MM.1S (cell line): ENCODE measurements at regions not wholly inside any gene's neighbourhood (a gene's known extent, or its start where the extent isn't known, plus 50 kb on each side); places are given as distances from the start of the nearest gene placed in this dataset.
"Not testable (repeated sequence)": the region's sequence is repeated elsewhere in the genome, so short reads cannot be mapped to it uniquely, and the experiment has no call there.

ENCODE experiments used
- DNase-seq: peaks from one replicate; pipeline ENCODE4 v3.0.0-alpha.2; 2015
- H2AFZ ChIP-seq: fragments of 300-600 bp; sonication (generic); 2 replicates; pipeline ENCODE4 v1.6.0; 2016; ENCODE audit warnings: antibody characterized with exemption, low read length
- H3F3A ChIP-seq: fragments of 300-600 bp; sonication (generic); 2 replicates; pipeline ENCODE4 v1.6.1; 2016; ENCODE audit warnings: mild to moderate bottlenecking, antibody characterized with exemption, low read length, moderate library complexity, mixed read lengths; ENCODE audit not compliant: insufficient read depth
- H3K27ac ChIP-seq: fragments of 300-600 bp; sonication (generic); 2 replicates; pipeline ENCODE4 v1.5.1; 2016; ENCODE audit warnings: mild to moderate bottlenecking, low read length
- H3K27me3 ChIP-seq: fragments of 300-600 bp; sonication (generic); replicated peaks from 2 replicates; pipeline ENCODE4 v1.6.0; 2016; ENCODE audit warnings: low read length; ENCODE audit not compliant: insufficient read depth
- H3K36me3 ChIP-seq: fragments of 300-600 bp; sonication (generic); replicated peaks from 2 replicates; pipeline ENCODE4 v1.6.1; 2016; ENCODE audit warnings: mild to moderate bottlenecking, low read length, mixed read lengths; ENCODE audit not compliant: insufficient read depth
- H3K4me1 ChIP-seq: fragments of 300-600 bp; sonication (generic); 2 replicates; pipeline ENCODE4 v1.6.1; 2016; ENCODE audit warnings: low read length, mixed read lengths
- H3K4me2 ChIP-seq: fragments of 300-600 bp; sonication (generic); 2 replicates; pipeline ENCODE4 v1.6.0; 2016; ENCODE audit warnings: low read depth, low read length
- H3K4me3 ChIP-seq: fragments of 300-600 bp; sonication (generic); 2 replicates; pipeline ENCODE4 v1.5.1; 2016; ENCODE audit warnings: low read length, mixed read lengths
- H3K79me2 ChIP-seq: fragments of 300-600 bp; sonication (generic); 2 replicates; pipeline ENCODE4 v1.6.1; 2016; ENCODE audit warnings: mixed run types, low read length, mixed read lengths
- H3K9ac ChIP-seq: fragments of 300-600 bp; sonication (generic); 2 replicates; pipeline ENCODE4 v1.6.1; 2016; ENCODE audit warnings: low read length, mixed read lengths
- H3K9me2 ChIP-seq: fragments of 300-600 bp; sonication (generic); replicated peaks from 2 replicates; pipeline ENCODE4 v1.6.1; 2016; ENCODE audit warnings: mild to moderate bottlenecking, low read length, mixed read lengths; ENCODE audit not compliant: insufficient read depth
- H3K9me3 ChIP-seq: fragments of 300-600 bp; sonication (generic); replicated peaks from 2 replicates; pipeline ENCODE4 v1.6.1; 2016; ENCODE audit warnings: mild to moderate bottlenecking, low read length, mixed read lengths; ENCODE audit not compliant: insufficient read depth
- H4K20me1 ChIP-seq: fragments of 300-600 bp; sonication (generic); 2 replicates; pipeline ENCODE4 v1.6.1; 2016; ENCODE audit warnings: mild to moderate bottlenecking, low read length, moderate library complexity, mixed read lengths; ENCODE audit not compliant: insufficient read depth
- EZH2 ChIP-seq: fragments of 300-600 bp; sonication (generic); optimal IDR thresholded peaks from 2 replicates; pipeline ENCODE3; 2017; ENCODE audit warnings: low read depth, mild to moderate bottlenecking, antibody characterized with exemption, low read length, mixed read lengths
- EZH2phosphoT487 ChIP-seq: fragments of 300-600 bp; sonication (generic); IDR thresholded peaks from 2 replicates; pipeline ENCODE4 v1.6.1; 2018; ENCODE audit warnings: antibody characterized with exemption, low read length
- TF ChIP-seq, protein P1 (sequence below): fragments of 300-600 bp; sonication (generic); IDR thresholded peaks from 2 replicates; pipeline ENCODE4 v1.5.1; 2016; ENCODE audit warnings: antibody characterized with exemption, low read length, mixed read lengths

DNA sequence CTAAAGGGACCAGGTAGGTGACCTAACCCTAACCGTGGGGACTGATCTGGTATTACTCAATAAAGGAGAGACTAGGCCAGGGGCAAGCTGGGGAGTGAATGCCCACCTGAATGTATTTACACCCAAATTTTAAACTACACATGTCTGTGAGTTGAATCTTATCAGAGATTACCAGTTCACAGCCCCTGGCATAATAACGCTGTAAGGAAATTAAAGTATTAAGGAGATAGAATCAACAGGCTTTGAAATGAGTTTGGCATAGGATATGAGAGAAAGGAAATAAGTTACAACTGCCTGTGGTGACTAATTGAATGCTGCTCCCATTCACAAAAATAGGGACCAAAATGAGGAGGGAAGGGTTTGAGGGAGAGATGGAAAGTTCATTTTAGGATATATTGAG, 593.3 kb downstream of the CSNK1G3 start:
- no peaks in the 10 kb centered on the region for H4K20me1 ChIP-seq

DNA sequence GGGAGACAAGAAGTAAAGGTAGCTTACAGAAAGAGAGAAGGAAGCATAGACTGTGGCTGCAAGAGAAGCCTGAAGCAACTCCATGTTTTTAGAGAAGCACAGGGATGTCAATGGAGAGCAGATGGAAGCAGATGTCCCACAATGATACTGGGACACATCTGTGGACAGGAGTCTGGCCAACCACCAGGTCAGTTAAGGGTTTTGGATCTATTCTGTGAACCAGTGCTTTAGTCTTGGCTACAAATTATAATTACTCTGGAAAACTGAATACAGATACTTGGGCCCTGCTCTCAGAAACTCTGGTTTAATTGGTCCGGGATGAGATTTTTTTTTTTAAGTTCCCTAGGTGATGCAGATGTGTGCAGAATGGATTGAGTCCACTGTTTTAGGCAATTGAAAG, 592.8 kb downstream of the CSNK1G3 start:
- no peaks in the 10 kb centered on the region for H3K4me1 ChIP-seq
- H3K27me3 ChIP-seq = no peaks in the 10 kb centered on the region
- H3K9me2 ChIP-seq = no peaks in the 10 kb centered on the region
- H3K79me2 ChIP-seq = no peaks in the 10 kb centered on the region
- H4K20me1 ChIP-seq = no peaks in the 10 kb centered on the region
- DNase-seq = no peak
- no peak overlapping the region for H3K4me2 ChIP-seq
- no peak overlapping the region for H3K27ac ChIP-seq
- TF ChIP-seq, protein P1, sequence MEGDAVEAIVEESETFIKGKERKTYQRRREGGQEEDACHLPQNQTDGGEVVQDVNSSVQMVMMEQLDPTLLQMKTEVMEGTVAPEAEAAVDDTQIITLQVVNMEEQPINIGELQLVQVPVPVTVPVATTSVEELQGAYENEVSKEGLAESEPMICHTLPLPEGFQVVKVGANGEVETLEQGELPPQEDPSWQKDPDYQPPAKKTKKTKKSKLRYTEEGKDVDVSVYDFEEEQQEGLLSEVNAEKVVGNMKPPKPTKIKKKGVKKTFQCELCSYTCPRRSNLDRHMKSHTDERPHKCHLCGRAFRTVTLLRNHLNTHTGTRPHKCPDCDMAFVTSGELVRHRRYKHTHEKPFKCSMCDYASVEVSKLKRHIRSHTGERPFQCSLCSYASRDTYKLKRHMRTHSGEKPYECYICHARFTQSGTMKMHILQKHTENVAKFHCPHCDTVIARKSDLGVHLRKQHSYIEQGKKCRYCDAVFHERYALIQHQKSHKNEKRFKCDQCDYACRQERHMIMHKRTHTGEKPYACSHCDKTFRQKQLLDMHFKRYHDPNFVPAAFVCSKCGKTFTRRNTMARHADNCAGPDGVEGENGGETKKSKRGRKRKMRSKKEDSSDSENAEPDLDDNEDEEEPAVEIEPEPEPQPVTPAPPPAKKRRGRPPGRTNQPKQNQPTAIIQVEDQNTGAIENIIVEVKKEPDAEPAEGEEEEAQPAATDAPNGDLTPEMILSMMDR = no peak
- TF ChIP-seq EZH2 (no peak), EZH2phosphoT487 (no peak)
- no peak overlapping the region for H3K9ac ChIP-seq
- no peak overlapping the region for H3K4me3 ChIP-seq
- H2AFZ ChIP-seq = no peak overlapping the region
- H3K36me3 ChIP-seq = no peaks in the 10 kb centered on the region
- H3F3A ChIP-seq = no peaks in the 10 kb centered on the region
- H3K9me3 ChIP-seq = no peaks in the 10 kb centered on the region

More for the DNA sequence above, 593.3 kb downstream of the CSNK1G3 start:
- no peak overlapping the region for H3K4me3 ChIP-seq
- no peak overlapping the region for H3K4me2 ChIP-seq
- H3K27ac ChIP-seq = no peak overlapping the region
- no peak overlapping the region for H2AFZ ChIP-seq
- no peaks in the 10 kb centered on the region for H3K9me3 ChIP-seq
- no peak for TF ChIP-seq EZH2
- DNase-seq = no peak
- no peaks in the 10 kb centered on the region for H3F3A ChIP-seq
- no peaks in the 10 kb centered on the region for H3K9me2 ChIP-seq
- H3K36me3 ChIP-seq = no peaks in the 10 kb centered on the region
- no peaks in the 10 kb centered on the region for H3K4me1 ChIP-seq
- no peaks in the 10 kb centered on the region for H3K27me3 ChIP-seq
- no peak overlapping the region for H3K9ac ChIP-seq
- no peaks in the 10 kb centered on the region for H3K79me2 ChIP-seq

DNA sequence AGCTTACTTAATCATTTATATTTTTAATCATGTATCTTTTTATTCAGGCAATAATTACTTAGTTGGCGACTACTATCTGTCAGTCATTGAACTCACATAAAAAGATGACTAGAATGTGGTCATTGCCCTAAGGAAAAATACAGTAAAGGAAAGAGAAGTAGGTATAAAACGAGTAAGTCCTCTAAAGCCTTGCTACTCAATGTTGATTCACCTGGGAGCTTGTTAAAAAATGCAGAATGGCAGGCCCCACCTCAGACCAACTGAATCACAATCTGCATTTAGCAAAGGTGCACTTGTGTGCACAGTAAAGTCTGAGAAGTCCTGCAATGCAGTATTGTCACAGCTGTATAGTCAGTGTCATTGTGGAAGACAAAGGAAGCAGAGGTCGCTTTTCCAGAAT, 592.4 kb downstream of the CSNK1G3 start:
- no peaks in the 10 kb centered on the region for H3K27me3 ChIP-seq
- H3K4me3 ChIP-seq = no peak overlapping the region
- DNase-seq = no peak
- no peaks in the 10 kb centered on the region for H3K9me2 ChIP-seq
- H2AFZ ChIP-seq = no peak overlapping the region
- H4K20me1 ChIP-seq = no peaks in the 10 kb centered on the region
- H3K36me3 ChIP-seq = no peaks in the 10 kb centered on the region
- no peak overlapping the region for H3K9ac ChIP-seq
- no peak overlapping the region for H3K27ac ChIP-seq
- H3F3A ChIP-seq = no peaks in the 10 kb centered on the region
- no peak for TF ChIP-seq EZH2
- no peak for TF ChIP-seq EZH2phosphoT487
- TF ChIP-seq, protein P1 = no peak
- no peaks in the 10 kb centered on the region for H3K9me3 ChIP-seq
- no peaks in the 10 kb centered on the region for H3K79me2 ChIP-seq
- H3K4me1 ChIP-seq = no peaks in the 10 kb centered on the region
- H3K4me2 ChIP-seq = no peak overlapping the region

DNA sequence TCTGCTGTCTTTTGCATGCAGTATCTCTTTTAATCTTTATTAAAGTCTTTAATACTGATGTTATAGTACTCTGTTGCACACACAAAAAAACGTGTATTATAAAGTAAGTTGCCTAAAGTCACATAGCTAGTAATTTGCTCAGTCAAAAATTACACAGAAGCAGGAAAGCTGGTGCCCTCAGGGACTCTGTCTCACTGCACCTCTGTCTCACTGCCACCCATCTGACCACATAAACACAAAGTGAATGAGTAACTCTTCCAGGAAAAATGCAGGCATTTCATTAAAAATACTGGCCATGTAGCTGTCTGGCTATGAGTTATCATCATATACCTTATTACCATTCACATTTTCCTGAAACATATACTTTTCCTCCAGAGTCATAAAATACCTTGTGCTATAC, 591.7 kb downstream of the CSNK1G3 start:
- no peaks in the 10 kb centered on the region for H3K79me2 ChIP-seq
- no peak overlapping the region for H3K4me3 ChIP-seq
- no peaks in the 10 kb centered on the region for H3K9me2 ChIP-seq
- no peaks in the 10 kb centered on the region for H3K9me3 ChIP-seq
- no peak overlapping the region for H2AFZ ChIP-seq
- H4K20me1 ChIP-seq = no peaks in the 10 kb centered on the region
- no peaks in the 10 kb centered on the region for H3K4me1 ChIP-seq
- TF ChIP-seq EZH2phosphoT487 (no peak), EZH2 (no peak)
- TF ChIP-seq, protein P1 = no peak
- no peak overlapping the region for H3K27ac ChIP-seq
- no peak overlapping the region for H3K9ac ChIP-seq
- no peak for DNase-seq
- no peaks in the 10 kb centered on the region for H3K36me3 ChIP-seq
- no peak overlapping the region for H3K4me2 ChIP-seq
- no peaks in the 10 kb centered on the region for H3F3A ChIP-seq
- no peaks in the 10 kb centered on the region for H3K27me3 ChIP-seq

DNA sequence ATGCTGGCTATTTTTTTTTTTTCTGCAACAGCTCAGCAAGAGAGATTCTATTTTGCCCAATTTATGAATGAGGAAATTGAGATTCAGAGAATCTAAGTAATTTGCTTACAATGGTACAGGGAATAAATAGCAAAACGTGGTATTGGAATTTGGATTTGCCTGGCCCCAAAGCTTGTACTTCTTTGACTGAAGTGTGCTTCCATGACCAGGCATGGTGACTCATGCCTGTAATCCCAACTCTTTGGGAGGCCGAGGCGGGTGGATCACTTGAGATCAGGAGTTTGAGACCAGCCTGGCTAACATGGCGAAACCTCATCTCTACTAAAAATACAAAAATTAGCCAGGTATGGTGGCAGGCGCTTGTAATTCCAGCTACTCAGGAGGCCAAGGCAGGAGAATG, 591.1 kb downstream of the CSNK1G3 start:
- H3K27me3 ChIP-seq, H3K27ac ChIP-seq, H4K20me1 ChIP-seq, H3F3A ChIP-seq, H3K4me1 ChIP-seq, H3K36me3 ChIP-seq, H3K4me2 ChIP-seq, H3K9ac ChIP-seq, H2AFZ ChIP-seq, H3K9me2 ChIP-seq, DNase-seq, H3K4me3 ChIP-seq, H3K79me2 ChIP-seq, H3K9me3 ChIP-seq: not testable (repeated sequence)
